Endometrium (tissue), 2 donors: ENCODE measurements at regions not wholly inside any gene's neighbourhood (a gene's known extent, or its start where the extent isn't known, plus 50 kb on each side); places are given as distances from the start of the nearest gene placed in this dataset.
"Not testable (repeated sequence)": the region's sequence is repeated elsewhere in the genome, so short reads cannot be mapped to it uniquely, and the experiment has no call there.

ENCODE experiments used
- FAIRE-seq: peaks from 2 replicates; lab custom pipeline; 2012; peaks lifted over from hg19 to GRCh38; lab: Jason Lieb, UNC
- donor health status: control.
- donor health status: control.

- FAIRE-seq = no peak
Observed at GRCh38 chr1:219726480-219727272, 113.8 kb upstream of the ZC3H11B start.

GRCh38 chr1:219724440-219724839 is 111.5 kb upstream of the ZC3H11B start:
- no peak for FAIRE-seq

- FAIRE-seq = no peak
Observed at GRCh38 chr1:219717536-219717935, 104.6 kb upstream of the ZC3H11B start.

GRCh38 chr1:219716611-219717114 is 103.8 kb upstream of the ZC3H11B start:
- FAIRE-seq = no peak

- no peak for FAIRE-seq
Observed at GRCh38 chr1:219713981-219714381, 101.1 kb upstream of the ZC3H11B start.

- FAIRE-seq = no peak
Observed at GRCh38 chr1:219712506-219712905, 99.6 kb upstream of the ZC3H11B start.

GRCh38 chr1:219710529-219711194 is 97.8 kb upstream of the ZC3H11B start:
- no peak for FAIRE-seq

- no peak for FAIRE-seq
Observed at GRCh38 chr1:219708919-219709543, 96.1 kb upstream of the ZC3H11B start.

- not testable (repeated sequence) for FAIRE-seq
Observed at GRCh38 chr1:219707885-219708284, 95.0 kb upstream of the ZC3H11B start.

- not testable (repeated sequence) for FAIRE-seq
Observed at GRCh38 chr1:219704331-219704730, 91.4 kb upstream of the ZC3H11B start.

- FAIRE-seq = no peak
Observed at GRCh38 chr1:219703368-219703639, 90.4 kb upstream of the ZC3H11B start.

GRCh38 chr1:219701476-219701875 is 88.6 kb upstream of the ZC3H11B start:
- no peak for FAIRE-seq

- FAIRE-seq = no peak
Observed at GRCh38 chr1:219699870-219700269, 87.0 kb upstream of the ZC3H11B start.

GRCh38 chr1:219697682-219698081 is 84.8 kb upstream of the ZC3H11B start:
- no peak for FAIRE-seq

- no peak for FAIRE-seq
Observed at GRCh38 chr1:219692981-219693380, 80.1 kb upstream of the ZC3H11B start.

- no peak for FAIRE-seq
Observed at GRCh38 chr1:219689774-219690173, 76.9 kb upstream of the ZC3H11B start.

GRCh38 chr1:219687779-219688178 is 74.9 kb upstream of the ZC3H11B start:
- FAIRE-seq = no peak

- no peak for FAIRE-seq
Observed at GRCh38 chr1:219686171-219686570, 73.3 kb upstream of the ZC3H11B start.

GRCh38 chr1:219682788-219683187 is 69.9 kb upstream of the ZC3H11B start:
- no peak for FAIRE-seq

- FAIRE-seq = no peak
Observed at GRCh38 chr1:219681876-219682275, 69.0 kb upstream of the ZC3H11B start.

GRCh38 chr1:219676012-219676765 is 63.3 kb upstream of the ZC3H11B start:
- FAIRE-seq = no peak

GRCh38 chr1:219670426-219671149 is 57.7 kb upstream of the ZC3H11B start:
- FAIRE-seq = no peak
